Tibial artery (tissue), 4 donors: ENCODE measurements at regions not wholly inside any gene's neighbourhood (a gene's known extent, or its start where the extent isn't known, plus 50 kb on each side); places are given as distances from the start of the nearest gene placed in this dataset.

Source experiments
- DNase-seq, 2 donors: peaks; one replicate each; pipeline ENCODE4 v3.0.0-alpha.2; 2019
- H3K27ac ChIP-seq, 2 donors: fragments of 200-600 bp; sonication (generic) in 1 of 2; 1 replicate in 1 of 2; 2 replicates in 1 of 2; pipeline ENCODE4 v1.5.1; 2018 to 2019; ENCODE audit warnings: mild to moderate bottlenecking in 1 of 2
- H3K27me3 ChIP-seq, 2 donors: fragments of 200-600 bp; sonication (generic) in 1 of 2; one replicate each; pipeline versions ENCODE4 v1.5.1 to v1.6.0; 2016 to 2019
- H3K36me3 ChIP-seq, 3 donors: fragments of 200-600 bp; sonication (generic) in 2 of 3; one replicate each; pipeline ENCODE4 v1.5.1; 2016 to 2019; ENCODE audit warnings: mild to moderate bottlenecking in 2 of 3
- H3K4me1 ChIP-seq, 4 donors: fragments of 200-600 bp; sonication (generic) in 2 of 4; 1 replicate in 3 of 4; 2 replicates in 1 of 4; pipeline ENCODE4 v1.5.1; 2016 to 2019
- H3K4me3 ChIP-seq, 2 donors: fragments of 200-600 bp; sonication (generic) in 1 of 2; 1 replicate in 1 of 2; 2 replicates in 1 of 2; pipeline ENCODE4 v1.5.1; 2018 to 2019; ENCODE audit warnings: mild to moderate bottlenecking in 2 of 2
- H3K9me3 ChIP-seq, 3 donors: fragments of 200-600 bp; sonication (generic) in 1 of 3; one replicate each; pipeline ENCODE4 v1.5.1; 2016 to 2019
- intact Hi-C: fragments of 100-400 bp; cut with DNase I; formaldehyde crosslinking; loops from one replicate; pipeline ENCODE4 v1.15.0; 2023; ENCODE audit warnings: low total_unique reads
- TF ChIP-seq, protein P1 (sequence below), 2 experiments: fragments of 200-600 bp in 1 of 2; fragments of 450-650 bp in 1 of 2; IDR thresholded peaks; one replicate each; pipeline ENCODE4 v1.5.1; 2017 to 2019; ENCODE audit warnings: antibody characterized with exemption in 2 of 2, mild to moderate bottlenecking in 1 of 2, moderate library complexity in 1 of 2

DNA sequence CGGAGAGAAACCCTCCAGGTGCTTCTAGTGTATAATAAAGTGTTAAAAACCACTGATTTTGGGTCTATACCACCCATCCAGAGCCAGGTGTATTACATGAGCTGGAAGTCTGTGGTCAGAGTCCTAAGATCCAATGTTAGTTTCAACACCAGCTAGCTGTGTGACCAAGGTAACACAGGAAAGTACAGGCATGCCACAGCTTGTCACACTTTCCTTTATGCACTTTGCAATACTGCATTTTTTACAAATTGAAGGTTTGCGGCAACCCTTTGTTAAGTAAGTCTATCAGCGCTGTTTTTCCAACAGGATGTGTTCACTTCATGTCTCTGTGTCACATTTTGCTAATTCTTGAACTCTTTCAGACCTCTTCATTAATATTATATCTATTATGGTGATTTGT is 201.3 kb upstream of the PRICKLE2 start:
- no peak overlapping the region for H3K27ac ChIP-seq
- no peak overlapping the region for H3K4me3 ChIP-seq
- no peaks in the 10 kb centered on the region for H3K9me3 ChIP-seq
- intact Hi-C loops: no loop called here
- no peaks in the 10 kb centered on the region for H3K36me3 ChIP-seq
- no peaks in the 10 kb centered on the region for H3K4me1 ChIP-seq
- TF ChIP-seq, protein P1, sequence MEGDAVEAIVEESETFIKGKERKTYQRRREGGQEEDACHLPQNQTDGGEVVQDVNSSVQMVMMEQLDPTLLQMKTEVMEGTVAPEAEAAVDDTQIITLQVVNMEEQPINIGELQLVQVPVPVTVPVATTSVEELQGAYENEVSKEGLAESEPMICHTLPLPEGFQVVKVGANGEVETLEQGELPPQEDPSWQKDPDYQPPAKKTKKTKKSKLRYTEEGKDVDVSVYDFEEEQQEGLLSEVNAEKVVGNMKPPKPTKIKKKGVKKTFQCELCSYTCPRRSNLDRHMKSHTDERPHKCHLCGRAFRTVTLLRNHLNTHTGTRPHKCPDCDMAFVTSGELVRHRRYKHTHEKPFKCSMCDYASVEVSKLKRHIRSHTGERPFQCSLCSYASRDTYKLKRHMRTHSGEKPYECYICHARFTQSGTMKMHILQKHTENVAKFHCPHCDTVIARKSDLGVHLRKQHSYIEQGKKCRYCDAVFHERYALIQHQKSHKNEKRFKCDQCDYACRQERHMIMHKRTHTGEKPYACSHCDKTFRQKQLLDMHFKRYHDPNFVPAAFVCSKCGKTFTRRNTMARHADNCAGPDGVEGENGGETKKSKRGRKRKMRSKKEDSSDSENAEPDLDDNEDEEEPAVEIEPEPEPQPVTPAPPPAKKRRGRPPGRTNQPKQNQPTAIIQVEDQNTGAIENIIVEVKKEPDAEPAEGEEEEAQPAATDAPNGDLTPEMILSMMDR (IDR thresholded peaks at IDR 0.05): no peak
- DNase-seq: no peak
- no peaks in the 10 kb centered on the region for H3K27me3 ChIP-seq

DNA sequence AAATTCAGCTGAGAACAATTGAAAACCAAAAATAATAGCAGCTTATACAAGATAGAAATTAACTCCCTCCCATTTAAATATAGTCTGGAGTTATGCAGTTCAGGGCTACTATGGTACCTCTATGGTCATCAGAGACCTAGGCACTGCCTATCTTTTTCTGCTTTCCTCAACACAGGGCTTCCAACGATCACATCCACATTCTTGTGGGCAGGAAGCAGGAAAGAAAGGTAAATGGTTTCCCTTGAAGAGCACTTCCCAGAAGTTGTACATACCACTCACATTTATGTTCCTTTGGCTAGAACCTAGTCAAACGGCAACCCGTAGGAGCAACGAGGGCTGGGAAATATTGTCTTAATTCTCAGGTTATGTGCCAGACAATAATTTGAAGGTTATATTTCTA is 197.7 kb upstream of the PRICKLE2 start:
- H3K4me3 ChIP-seq: no peak overlapping the region
- intact Hi-C loops: no loop called here
- H3K4me1 ChIP-seq: no peaks in the 10 kb centered on the region
- no peaks in the 10 kb centered on the region for H3K36me3 ChIP-seq
- H3K27ac ChIP-seq: no peak overlapping the region
- TF ChIP-seq, protein P1 (IDR thresholded peaks at IDR 0.05): no peak
- peaks cover 0 to 4% of the 10 kb centered on the region in 2 donors for H3K27me3 ChIP-seq
- DNase-seq: no peak
- H3K9me3 ChIP-seq: no peaks in the 10 kb centered on the region

DNA sequence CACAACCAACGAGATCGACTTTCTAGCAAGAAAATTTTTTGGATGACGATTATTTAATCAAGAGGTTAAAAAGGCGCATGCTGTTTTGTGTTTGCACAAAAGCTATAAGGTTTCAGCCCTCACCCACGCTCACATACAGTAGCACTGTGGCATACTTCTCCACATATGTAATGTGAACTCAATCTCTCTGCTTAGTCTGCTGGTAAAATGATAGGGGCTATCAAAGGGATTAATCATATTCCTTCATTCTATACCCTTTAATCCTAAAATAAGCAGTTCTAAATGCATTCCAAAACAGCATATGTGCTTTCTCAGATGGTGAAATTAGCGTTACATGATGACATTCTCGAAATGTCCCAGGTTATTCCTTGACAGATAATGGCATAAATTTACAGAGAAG is 196.9 kb upstream of the PRICKLE2 start:
- peaks cover 0 to 4% of the 10 kb centered on the region in 2 donors for H3K27me3 ChIP-seq
- H3K4me1 ChIP-seq: no peaks in the 10 kb centered on the region
- no peaks in the 10 kb centered on the region for H3K36me3 ChIP-seq
- no peak overlapping the region for H3K4me3 ChIP-seq
- no peak for DNase-seq
- intact Hi-C loops: no loop called here
- no peaks in the 10 kb centered on the region for H3K9me3 ChIP-seq
- TF ChIP-seq, protein P1 (IDR thresholded peaks at IDR 0.05): no peak
- no peak overlapping the region for H3K27ac ChIP-seq

DNA sequence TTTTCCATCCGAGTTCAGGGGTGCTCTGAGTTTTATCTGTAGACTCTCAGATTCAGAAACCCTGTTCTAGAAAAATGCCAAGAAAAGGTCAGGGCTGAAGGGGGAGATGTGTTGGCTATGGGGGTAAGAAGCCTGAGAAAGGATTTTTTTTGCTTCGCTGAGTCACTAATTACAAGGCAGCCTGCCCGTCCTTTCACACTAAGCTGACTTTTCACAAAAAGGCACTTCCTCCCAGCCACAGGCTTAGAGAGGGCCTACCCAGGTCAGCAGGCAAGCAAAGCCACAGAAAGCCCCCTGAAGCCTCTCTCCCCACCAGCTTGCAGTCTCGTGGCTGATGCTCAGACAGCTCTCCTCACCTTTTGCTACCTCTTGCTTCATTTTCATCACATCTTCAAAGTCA is 192.6 kb upstream of the PRICKLE2 start:
- TF ChIP-seq, protein P1 (IDR thresholded peaks at IDR 0.05): no peak
- Histone ChIP-seq H3K36me3 (no peaks in the 10 kb centered on the region), H3K4me1 (no peaks in the 10 kb centered on the region), H3K9me3 (no peaks in the 10 kb centered on the region), H3K27me3 (peaks cover 0 to 4% of the 10 kb centered on the region in 2 donors), H3K27ac (no peak overlapping the region), H3K4me3 (no peak overlapping the region)
- intact Hi-C loops: no loop called here
- DNase-seq: no peak

DNA sequence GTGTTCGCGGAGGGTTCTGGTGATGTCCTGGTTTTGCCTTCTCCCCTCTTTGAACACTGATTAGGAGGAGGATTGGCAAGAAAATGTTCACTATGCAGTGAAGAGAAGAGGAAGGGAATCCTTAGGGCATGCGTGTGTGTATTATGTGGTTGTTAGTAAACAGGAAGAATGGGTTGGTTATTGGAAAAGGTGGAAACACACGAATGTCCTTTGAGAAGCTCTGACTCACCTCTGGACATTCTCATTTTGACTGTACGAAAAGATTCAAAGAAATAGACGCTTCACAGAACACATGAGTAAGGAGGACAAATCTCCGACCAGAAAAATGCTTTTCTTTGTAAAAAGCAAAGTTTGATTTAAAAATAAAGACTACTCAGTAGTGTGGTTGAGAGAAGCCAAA is 188.8 kb upstream of the PRICKLE2 start:
- H3K4me1 ChIP-seq: no peaks in the 10 kb centered on the region
- H3K27ac ChIP-seq: no peak overlapping the region
- TF ChIP-seq, protein P1 (IDR thresholded peaks at IDR 0.05): no peak
- H3K36me3 ChIP-seq: no peaks in the 10 kb centered on the region
- no peak overlapping the region for H3K4me3 ChIP-seq
- no peak for DNase-seq
- no peaks in the 10 kb centered on the region for H3K27me3 ChIP-seq
- H3K9me3 ChIP-seq: no peaks in the 10 kb centered on the region
- intact Hi-C loops: no loop called here

DNA sequence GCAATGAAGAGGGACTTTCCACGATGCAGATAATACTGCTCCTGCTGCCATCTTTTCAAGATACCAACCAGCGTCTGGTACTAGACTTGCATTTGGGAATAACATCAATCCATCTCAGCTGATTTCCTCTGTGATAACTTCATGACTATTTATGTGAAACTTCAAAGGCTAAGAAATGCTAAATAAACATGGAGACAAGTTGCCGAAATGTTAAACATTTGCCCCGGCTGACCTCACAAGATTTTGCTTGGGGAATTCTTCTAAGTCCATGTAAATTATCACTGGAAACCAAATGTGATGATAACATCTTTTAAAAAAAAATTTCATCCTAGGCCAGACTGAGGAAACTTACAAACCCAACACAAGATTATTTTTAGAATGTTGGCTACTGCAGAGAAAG is 185.8 kb upstream of the PRICKLE2 start:
- DNase-seq: no peak
- Histone ChIP-seq H3K4me1 (no peaks in the 10 kb centered on the region), H3K27ac (no peak overlapping the region), H3K9me3 (no peaks in the 10 kb centered on the region), H3K36me3 (no peaks in the 10 kb centered on the region), H3K4me3 (no peak overlapping the region), H3K27me3 (no peaks in the 10 kb centered on the region)
- TF ChIP-seq, protein P1 (IDR thresholded peaks at IDR 0.05): no peak
- intact Hi-C loops: no loop called here
